ENCODE measurements at regions not wholly inside any gene's neighbourhood (a gene's known extent, or its start where the extent isn't known, plus 50 kb on each side); places are given as distances from the start of the nearest gene placed in this dataset.
"Not testable (repeated sequence)": the region's sequence is repeated elsewhere in the genome, so short reads cannot be mapped to it uniquely, and the experiment has no call there.

- Histone ChIP-seq H3K27ac (no peak overlapping the region), H3K4me1 (no peaks in the 10 kb centered on the region), H3K27me3 (ENCODE audit: insufficient read depth in 3 of 3, low read length in 2 of 3) (no peaks in the 10 kb centered on the region), H3K36me3 (ENCODE audit: insufficient read depth in 1 of 2, low read depth in 1 of 2) (no peaks in the 10 kb centered on the region), H3K4me3 (no peak overlapping the region), H3K9me3 (no peaks in the 10 kb centered on the region)
- 65 to 69% (median 68%) methylated on average over 2 of the region's 2 CpGs for WGBS, 3 donors
- no peak for ATAC-seq
- no peak for TF ChIP-seq CTCF (IDR thresholded peaks at IDR 0.05)
- intact Hi-C loops (cut with DNase I) = no loop called here
- no peak for DNase-seq
These were observed 104.3 kb upstream of the ARRDC3 start for GRCh38 chr5:91487420-91487819.

GRCh38 chr5:91486638-91487037 is 103.5 kb upstream of the ARRDC3 start:
- Histone ChIP-seq H3K9me3 (no peaks in the 10 kb centered on the region), H3K4me3 (no peak overlapping the region), H3K27me3 (ENCODE audit: insufficient read depth in 3 of 3, low read length in 2 of 3) (no peaks in the 10 kb centered on the region), H3K36me3 (ENCODE audit: insufficient read depth in 1 of 2, low read depth in 1 of 2) (no peaks in the 10 kb centered on the region), H3K4me1 (no peaks in the 10 kb centered on the region), H3K27ac (no peak overlapping the region)
- DNase-seq (no peak), ATAC-seq (no peak)
- TF ChIP-seq CTCF (IDR thresholded peaks at IDR 0.05) = no peak
- WGBS, 3 donors = 52 to 59% (median 54%) methylated on average over 2 of the region's 2 CpGs
- intact Hi-C loops (cut with DNase I) = no loop called here

- no peaks in the 10 kb centered on the region for H3K4me1 ChIP-seq
- DNase-seq = no peak
- H3K36me3 ChIP-seq (ENCODE audit: insufficient read depth in 1 of 2, low read depth in 1 of 2) = no peaks in the 10 kb centered on the region
- H3K4me3 ChIP-seq = no peak overlapping the region
- no peak overlapping the region for H3K27ac ChIP-seq
- ATAC-seq = no peak
- H3K27me3 ChIP-seq (ENCODE audit: insufficient read depth in 3 of 3, low read length in 2 of 3) = no peaks in the 10 kb centered on the region
- TF ChIP-seq CTCF (IDR thresholded peaks at IDR 0.05) = no peak
- no peaks in the 10 kb centered on the region for H3K9me3 ChIP-seq
- intact Hi-C loops (cut with DNase I) = no loop called here
These were observed 101.5 kb upstream of the ARRDC3 start for GRCh38 chr5:91484662-91485061.

DNA sequence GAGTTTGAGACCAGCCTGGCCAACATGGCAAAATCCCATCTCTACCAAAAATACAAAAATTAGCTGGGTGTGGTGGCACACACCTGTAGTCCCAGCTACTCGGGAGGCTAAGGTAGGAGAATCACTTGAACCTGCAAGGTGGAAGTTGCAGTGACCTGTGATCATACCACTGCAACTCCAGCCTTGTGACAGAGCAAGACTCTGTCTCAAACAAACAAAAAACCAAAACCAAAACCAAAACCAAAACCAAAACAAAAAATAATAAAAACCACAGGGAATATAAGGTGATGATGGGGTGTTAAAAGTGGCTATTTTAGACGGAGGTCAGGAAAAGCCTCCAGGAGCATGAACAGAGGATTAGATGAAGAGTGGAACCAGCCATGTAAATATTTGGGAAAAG is 96.3 kb upstream of the ARRDC3 start:
- H3K36me3 ChIP-seq (ENCODE audit: insufficient read depth in 1 of 2, low read depth in 1 of 2); ATAC-seq; H3K27me3 ChIP-seq (ENCODE audit: insufficient read depth in 3 of 3, low read length in 2 of 3); H3K9me3 ChIP-seq; H3K4me1 ChIP-seq; DNase-seq; intact Hi-C loops (cut with DNase I); H3K27ac ChIP-seq; H3K4me3 ChIP-seq: not testable (repeated sequence)
- WGBS, 3 donors = 69 to 83% (median 73%) methylated on average over 2 of the region's 2 CpGs

DNA sequence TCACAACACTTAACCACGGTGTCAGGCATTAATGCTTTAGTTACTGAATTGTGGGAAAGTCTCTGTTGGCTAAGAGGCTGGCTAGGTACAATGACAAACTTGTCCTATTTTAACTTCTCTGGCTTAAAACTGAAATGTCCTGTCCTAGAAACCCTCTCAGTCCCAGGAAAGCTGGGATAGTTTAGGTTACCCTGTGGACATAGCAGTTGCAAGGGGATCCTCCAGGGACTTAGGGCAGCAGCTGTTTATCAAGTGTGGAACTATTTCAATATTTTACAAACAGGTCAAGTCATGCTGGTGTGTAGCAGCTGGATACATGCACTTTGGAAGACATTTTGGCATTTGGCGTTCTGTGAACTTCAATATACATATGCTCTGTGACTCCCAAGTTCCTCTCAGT is 95.0 kb upstream of the ARRDC3 start:
- Histone ChIP-seq H3K9me3 (no peaks in the 10 kb centered on the region), H3K27me3 (ENCODE audit: insufficient read depth in 3 of 3, low read length in 2 of 3) (no peaks in the 10 kb centered on the region), H3K27ac (no peak overlapping the region), H3K4me3 (no peak overlapping the region), H3K36me3 (ENCODE audit: insufficient read depth in 1 of 2, low read depth in 1 of 2) (no peaks in the 10 kb centered on the region), H3K4me1 (no peaks in the 10 kb centered on the region)
- DNase-seq (no peak), ATAC-seq (no peak)
- intact Hi-C loops (cut with DNase I) = no loop called here
- WGBS, 3 donors = 31 to 51% (median 41%) methylated on average over 2 of the region's 2 CpGs
- TF ChIP-seq CTCF (IDR thresholded peaks at IDR 0.05) = no peak
